ENCODE measurements at regions not wholly inside any gene's neighbourhood (a gene's known extent, or its start where the extent isn't known, plus 50 kb on each side); places are given as distances from the start of the nearest gene placed in this dataset.

GRCh38 chr13:40052954-40053353 lies 397.5 kb downstream of the COG6 start:
- TF ChIP-seq CTCF (IDR thresholded peaks at IDR 0.05; ENCODE audit: insufficient read depth, low read length, poor library complexity, severe bottlenecking), result no peak
- TF ChIP-seq EZH2phosphoT487 (conservative IDR thresholded peaks at IDR 0.05; ENCODE audit: low read length), result no peak

Data from SU-DHL-6 (cell line).